GM23338 (cell line): ENCODE measurements at regions not wholly inside any gene's neighbourhood (a gene's known extent, or its start where the extent isn't known, plus 50 kb on each side); places are given as distances from the start of the nearest gene placed in this dataset.

Experiments used
- CREB1 ChIP-seq: fragments of 250-450 bp; sonication (Bioruptor Pico); IDR thresholded peaks from 2 replicates; pipeline ENCODE4 v1.5.0; 2020; ENCODE audit warnings: low read depth, mild to moderate bottlenecking, moderate library complexity
- EZH2 ChIP-seq: fragments of 200-600 bp; sonication (generic); IDR thresholded peaks from one replicate; pipeline ENCODE4 v1.8.0; 2017; ENCODE audit warnings: antibody characterized with exemption, mild to moderate bottlenecking, low read depth; ENCODE audit not compliant: unreplicated experiment
- EZH2phosphoT487 ChIP-seq: fragments of 200-600 bp; sonication (generic); IDR thresholded peaks from one replicate; pipeline ENCODE4 v1.8.1; 2018; ENCODE audit warnings: antibody characterized with exemption; ENCODE audit not compliant: unreplicated experiment
- JUNB ChIP-seq: IDR thresholded peaks from one replicate; pipeline ENCODE4 v1.6.1; 2016; ENCODE audit warnings: antibody characterized with exemption; ENCODE audit not compliant: unreplicated experiment
- NANOG ChIP-seq: IDR thresholded peaks from 2 replicates; pipeline ENCODE4 v1.6.1; 2016; ENCODE audit warnings: antibody characterized with exemption, borderline replicate concordance
- POLR2AphosphoS5 ChIP-seq: IDR thresholded peaks from 2 replicates; pipeline ENCODE4 v1.6.1; 2016; ENCODE audit warnings: antibody characterized with exemption, low read depth
- STAT1 ChIP-seq: IDR thresholded peaks from one replicate; pipeline ENCODE4 v1.6.1; 2016; ENCODE audit warnings: antibody characterized with exemption; ENCODE audit not compliant: unreplicated experiment
- ZNF331 ChIP-seq: fragments of 250-450 bp; sonication (Bioruptor Pico); IDR thresholded peaks from 2 replicates; pipeline ENCODE4 v1.5.0; 2020; ENCODE audit warnings: low read depth, mild to moderate bottlenecking, moderate library complexity
- TF ChIP-seq, protein P1 (sequence below), 2 experiments: fragments of 200-600 bp in 1 of 2; sonication (generic) in 1 of 2; conservative IDR thresholded peaks; 2 replicates each; pipeline versions ENCODE4 v1.5.1 to v1.6.1; 2016 to 2017; ENCODE audit warnings: antibody characterized with exemption in 2 of 2, low read depth in 2 of 2, mild to moderate bottlenecking in 2 of 2, moderate library complexity in 1 of 2
- TF ChIP-seq, protein P2 (sequence below): IDR thresholded peaks from one replicate; pipeline ENCODE4 v1.6.1; 2018; ENCODE audit warnings: antibody characterized with exemption; ENCODE audit not compliant: unreplicated experiment
- TF ChIP-seq, protein P3 (sequence below): IDR thresholded peaks from 2 replicates; pipeline ENCODE4 v1.6.1; 2016; ENCODE audit warnings: antibody characterized with exemption

DNA sequence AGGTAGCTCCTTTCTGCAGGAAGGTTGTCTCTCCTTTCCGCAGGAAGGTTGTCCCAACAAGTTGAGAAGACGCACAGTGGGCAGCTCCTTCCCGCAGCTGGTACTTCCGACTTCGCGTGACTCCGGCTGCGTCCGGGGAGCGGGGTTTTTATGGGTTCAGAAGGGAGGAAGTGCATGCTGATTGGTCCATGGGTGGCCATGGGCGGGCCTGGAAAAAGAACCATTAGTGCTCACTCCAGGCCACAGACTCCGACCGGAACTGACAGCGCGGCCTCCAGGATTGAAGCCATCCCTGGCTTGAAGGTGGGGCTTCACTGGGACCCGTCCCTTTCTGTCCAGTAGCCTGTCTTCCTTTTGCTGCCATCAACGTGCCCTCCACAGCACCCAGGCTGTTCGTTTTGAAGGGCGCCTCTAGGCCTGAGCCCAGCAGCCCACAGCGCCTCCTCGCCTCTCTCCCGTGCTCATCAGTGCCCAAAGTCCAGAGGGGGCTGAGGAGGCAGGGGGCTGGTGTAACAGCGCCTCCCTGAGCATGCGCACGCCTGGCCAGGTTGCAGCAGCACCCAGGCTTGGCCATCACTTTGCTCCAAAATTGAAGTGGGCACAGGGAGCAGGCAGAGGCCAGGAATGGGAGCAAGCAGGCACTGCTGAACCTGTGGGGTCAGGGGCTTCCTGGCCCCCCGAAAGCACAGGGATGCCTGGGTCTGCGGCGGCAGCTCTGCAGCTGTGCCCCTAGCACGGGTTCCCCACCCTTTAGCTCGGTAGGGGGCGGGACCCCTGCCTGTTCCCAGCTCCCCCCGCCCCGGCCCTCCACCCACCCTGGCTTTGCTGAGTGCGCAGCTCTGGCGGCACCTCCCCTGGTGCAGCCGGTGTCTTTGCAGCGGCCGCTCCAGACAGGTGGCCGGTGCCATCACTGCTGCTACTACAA is 330.6 kb upstream of the MCTP2 start:
- TF ChIP-seq, protein P1, sequence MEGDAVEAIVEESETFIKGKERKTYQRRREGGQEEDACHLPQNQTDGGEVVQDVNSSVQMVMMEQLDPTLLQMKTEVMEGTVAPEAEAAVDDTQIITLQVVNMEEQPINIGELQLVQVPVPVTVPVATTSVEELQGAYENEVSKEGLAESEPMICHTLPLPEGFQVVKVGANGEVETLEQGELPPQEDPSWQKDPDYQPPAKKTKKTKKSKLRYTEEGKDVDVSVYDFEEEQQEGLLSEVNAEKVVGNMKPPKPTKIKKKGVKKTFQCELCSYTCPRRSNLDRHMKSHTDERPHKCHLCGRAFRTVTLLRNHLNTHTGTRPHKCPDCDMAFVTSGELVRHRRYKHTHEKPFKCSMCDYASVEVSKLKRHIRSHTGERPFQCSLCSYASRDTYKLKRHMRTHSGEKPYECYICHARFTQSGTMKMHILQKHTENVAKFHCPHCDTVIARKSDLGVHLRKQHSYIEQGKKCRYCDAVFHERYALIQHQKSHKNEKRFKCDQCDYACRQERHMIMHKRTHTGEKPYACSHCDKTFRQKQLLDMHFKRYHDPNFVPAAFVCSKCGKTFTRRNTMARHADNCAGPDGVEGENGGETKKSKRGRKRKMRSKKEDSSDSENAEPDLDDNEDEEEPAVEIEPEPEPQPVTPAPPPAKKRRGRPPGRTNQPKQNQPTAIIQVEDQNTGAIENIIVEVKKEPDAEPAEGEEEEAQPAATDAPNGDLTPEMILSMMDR (conservative IDR thresholded peaks at IDR 0.05; ENCODE audit: low read depth in 2 of 2) = peak; percentile 34 to 78
- no peak for TF ChIP-seq EZH2phosphoT487
- TF ChIP-seq ZNF331 (CRISPR knock-in tag) = no peak
- TF ChIP-seq EZH2 = no peak
- TF ChIP-seq, protein P2, sequence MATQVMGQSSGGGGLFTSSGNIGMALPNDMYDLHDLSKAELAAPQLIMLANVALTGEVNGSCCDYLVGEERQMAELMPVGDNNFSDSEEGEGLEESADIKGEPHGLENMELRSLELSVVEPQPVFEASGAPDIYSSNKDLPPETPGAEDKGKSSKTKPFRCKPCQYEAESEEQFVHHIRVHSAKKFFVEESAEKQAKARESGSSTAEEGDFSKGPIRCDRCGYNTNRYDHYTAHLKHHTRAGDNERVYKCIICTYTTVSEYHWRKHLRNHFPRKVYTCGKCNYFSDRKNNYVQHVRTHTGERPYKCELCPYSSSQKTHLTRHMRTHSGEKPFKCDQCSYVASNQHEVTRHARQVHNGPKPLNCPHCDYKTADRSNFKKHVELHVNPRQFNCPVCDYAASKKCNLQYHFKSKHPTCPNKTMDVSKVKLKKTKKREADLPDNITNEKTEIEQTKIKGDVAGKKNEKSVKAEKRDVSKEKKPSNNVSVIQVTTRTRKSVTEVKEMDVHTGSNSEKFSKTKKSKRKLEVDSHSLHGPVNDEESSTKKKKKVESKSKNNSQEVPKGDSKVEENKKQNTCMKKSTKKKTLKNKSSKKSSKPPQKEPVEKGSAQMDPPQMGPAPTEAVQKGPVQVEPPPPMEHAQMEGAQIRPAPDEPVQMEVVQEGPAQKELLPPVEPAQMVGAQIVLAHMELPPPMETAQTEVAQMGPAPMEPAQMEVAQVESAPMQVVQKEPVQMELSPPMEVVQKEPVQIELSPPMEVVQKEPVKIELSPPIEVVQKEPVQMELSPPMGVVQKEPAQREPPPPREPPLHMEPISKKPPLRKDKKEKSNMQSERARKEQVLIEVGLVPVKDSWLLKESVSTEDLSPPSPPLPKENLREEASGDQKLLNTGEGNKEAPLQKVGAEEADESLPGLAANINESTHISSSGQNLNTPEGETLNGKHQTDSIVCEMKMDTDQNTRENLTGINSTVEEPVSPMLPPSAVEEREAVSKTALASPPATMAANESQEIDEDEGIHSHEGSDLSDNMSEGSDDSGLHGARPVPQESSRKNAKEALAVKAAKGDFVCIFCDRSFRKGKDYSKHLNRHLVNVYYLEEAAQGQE = no peak
- TF ChIP-seq, protein P3, sequence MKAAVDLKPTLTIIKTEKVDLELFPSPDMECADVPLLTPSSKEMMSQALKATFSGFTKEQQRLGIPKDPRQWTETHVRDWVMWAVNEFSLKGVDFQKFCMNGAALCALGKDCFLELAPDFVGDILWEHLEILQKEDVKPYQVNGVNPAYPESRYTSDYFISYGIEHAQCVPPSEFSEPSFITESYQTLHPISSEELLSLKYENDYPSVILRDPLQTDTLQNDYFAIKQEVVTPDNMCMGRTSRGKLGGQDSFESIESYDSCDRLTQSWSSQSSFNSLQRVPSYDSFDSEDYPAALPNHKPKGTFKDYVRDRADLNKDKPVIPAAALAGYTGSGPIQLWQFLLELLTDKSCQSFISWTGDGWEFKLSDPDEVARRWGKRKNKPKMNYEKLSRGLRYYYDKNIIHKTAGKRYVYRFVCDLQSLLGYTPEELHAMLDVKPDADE = no peak
- TF ChIP-seq CREB1 (CRISPR knock-in tag) = no peak
- TF ChIP-seq POLR2AphosphoS5 = no peak
- no peak for TF ChIP-seq STAT1
- no peak for TF ChIP-seq NANOG
- TF ChIP-seq JUNB = no peak
